ENCODE measurements at regions not wholly inside any gene's neighbourhood (a gene's known extent, or its start where the extent isn't known, plus 50 kb on each side); places are given as distances from the start of the nearest gene placed in this dataset.

DNA sequence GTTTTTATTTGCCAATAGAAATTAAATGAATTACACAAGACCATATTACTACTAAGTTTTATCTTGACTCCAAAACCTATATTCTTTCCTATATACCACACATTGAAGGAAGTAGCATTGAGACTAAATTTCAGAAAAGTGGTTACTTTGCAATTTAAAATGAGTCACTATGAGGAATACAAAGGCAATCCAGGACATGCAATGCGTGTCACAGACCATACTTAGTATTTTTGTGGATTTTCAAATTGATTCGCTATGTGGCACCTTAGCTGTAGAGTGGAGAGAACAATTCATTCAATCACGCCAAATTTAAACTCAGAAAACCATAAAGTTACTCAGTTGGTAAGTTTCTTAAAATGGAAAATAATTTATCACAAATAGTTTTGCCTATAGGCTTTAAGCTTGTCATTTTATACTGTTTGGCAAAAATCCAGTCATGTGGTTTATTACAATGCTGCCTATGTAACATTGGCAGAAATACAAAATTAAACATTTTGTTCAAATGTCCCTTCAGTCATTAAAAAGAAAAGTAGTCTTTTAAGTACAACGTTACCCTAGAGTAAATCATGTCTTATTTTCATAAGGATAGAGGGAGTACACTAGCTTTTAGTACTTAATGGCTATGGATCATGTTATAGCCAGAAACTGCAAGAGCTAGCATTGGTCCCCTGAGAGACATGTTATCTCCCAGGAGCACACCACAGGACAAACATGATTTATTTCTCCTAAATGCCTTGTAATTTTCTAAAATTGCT, 222.8 kb upstream of the CDH7 start:
- Histone ChIP-seq H3K9me2 (replicated peaks; ENCODE audit: insufficient read depth) (no peaks in the 10 kb centered on the region), H3K4me3 (no peak overlapping the region), H3K27me3 (no peaks in the 10 kb centered on the region), H4K20me1 (ENCODE audit: insufficient read depth, poor library complexity, severe bottlenecking) (no peaks in the 10 kb centered on the region), H3K4me1 (ENCODE audit: insufficient read depth) (no peaks in the 10 kb centered on the region), H3K4me2 (no peak overlapping the region), H3K79me2 (no peaks in the 10 kb centered on the region), H3K36me3 (replicated peaks; ENCODE audit: insufficient read depth, low read depth) (no peaks in the 10 kb centered on the region), H3K27ac (no peak overlapping the region), H2AFZ (no peak overlapping the region), H3K9me3 (ENCODE audit: low read depth) (no peaks in the 10 kb centered on the region)
- 68% methylated on average over 4 of the region's 4 CpGs for WGBS (ENCODE audit: low lambda C conversion rate, missing lambda C conversion rate)
- DNase-seq (ENCODE audit: low spot score) = no peak
- TF ChIP-seq EZH2phosphoT487 (IDR thresholded peaks at IDR 0.05; ENCODE audit: low read depth, severe bottlenecking, unreplicated experiment) (no peak), EZH2 (IDR thresholded peaks at IDR 0.05; ENCODE audit: borderline replicate concordance) (no peak), CTCF (IDR thresholded peaks at IDR 0.05; ENCODE audit: poor library complexity) (no peak)

DNA sequence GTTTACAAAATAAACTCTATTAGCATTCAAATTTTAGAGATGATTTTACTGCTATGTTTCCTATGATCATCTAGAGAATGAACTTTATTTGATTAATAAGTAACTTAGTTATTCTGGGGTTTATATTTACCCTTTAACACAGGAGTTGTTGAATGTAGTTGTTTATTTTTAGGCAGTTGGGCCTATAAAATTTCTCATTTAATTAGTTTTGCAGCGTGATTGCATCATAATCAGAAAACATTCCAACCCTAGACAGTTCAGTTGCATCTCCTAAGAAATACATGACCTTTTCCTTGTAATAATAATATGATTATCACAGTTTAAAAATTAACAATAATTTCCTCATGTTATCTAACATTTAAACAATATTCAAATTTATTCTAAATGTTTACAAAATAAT, 224.7 kb upstream of the CDH7 start:
- H4K20me1 ChIP-seq (ENCODE audit: insufficient read depth, poor library complexity, severe bottlenecking) = no peaks in the 10 kb centered on the region
- H3K27me3 ChIP-seq = no peaks in the 10 kb centered on the region
- H3K9me2 ChIP-seq (replicated peaks; ENCODE audit: insufficient read depth) = no peaks in the 10 kb centered on the region
- H3K79me2 ChIP-seq = no peaks in the 10 kb centered on the region
- H3K36me3 ChIP-seq (replicated peaks; ENCODE audit: insufficient read depth, low read depth) = no peaks in the 10 kb centered on the region
- no peak overlapping the region for H3K4me2 ChIP-seq
- TF ChIP-seq EZH2 (IDR thresholded peaks at IDR 0.05; ENCODE audit: borderline replicate concordance) (no peak), CTCF (IDR thresholded peaks at IDR 0.05; ENCODE audit: poor library complexity) (no peak), EZH2phosphoT487 (IDR thresholded peaks at IDR 0.05; ENCODE audit: low read depth, severe bottlenecking, unreplicated experiment) (no peak)
- no peaks in the 10 kb centered on the region for H3K9me3 ChIP-seq (ENCODE audit: low read depth)
- no peak overlapping the region for H3K27ac ChIP-seq
- no peak for DNase-seq (ENCODE audit: low spot score)
- H2AFZ ChIP-seq = no peak overlapping the region
- no peaks in the 10 kb centered on the region for H3K4me1 ChIP-seq (ENCODE audit: insufficient read depth)
- H3K4me3 ChIP-seq = no peak overlapping the region
- WGBS (ENCODE audit: low lambda C conversion rate, missing lambda C conversion rate) = 78% methylated on average over 1 of the region's 1 CpG

DNA sequence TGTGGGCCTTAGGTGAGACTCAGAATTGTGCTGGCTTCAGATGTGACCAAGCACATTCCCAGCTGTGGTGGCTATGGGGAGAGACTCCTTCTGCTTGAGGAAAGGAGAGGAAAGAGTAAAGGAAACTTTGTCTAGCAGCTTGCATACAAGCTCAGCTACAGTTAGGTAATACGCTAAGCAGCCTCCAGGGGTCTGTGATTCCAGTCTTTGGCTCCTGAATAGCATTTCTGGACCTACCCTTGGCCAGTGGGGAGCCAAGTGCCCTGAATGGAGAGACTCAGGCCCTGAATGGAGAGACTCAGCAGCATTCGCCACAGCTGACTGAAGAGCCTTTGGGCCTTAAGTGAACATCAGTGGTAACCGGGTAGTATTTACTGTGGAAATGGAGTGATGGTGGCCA, 227.4 kb upstream of the CDH7 start:
- H3K4me1 ChIP-seq (ENCODE audit: insufficient read depth) = no peaks in the 10 kb centered on the region
- H3K9me2 ChIP-seq (replicated peaks; ENCODE audit: insufficient read depth) = no peaks in the 10 kb centered on the region
- no peaks in the 10 kb centered on the region for H3K36me3 ChIP-seq (replicated peaks; ENCODE audit: insufficient read depth, low read depth)
- H3K9me3 ChIP-seq (ENCODE audit: low read depth) = no peaks in the 10 kb centered on the region
- H2AFZ ChIP-seq = no peak overlapping the region
- H3K4me2 ChIP-seq = no peak overlapping the region
- H3K27ac ChIP-seq = no peak overlapping the region
- DNase-seq (ENCODE audit: low spot score) = no peak
- H3K4me3 ChIP-seq = no peak overlapping the region
- TF ChIP-seq EZH2phosphoT487 (IDR thresholded peaks at IDR 0.05; ENCODE audit: low read depth, severe bottlenecking, unreplicated experiment) (no peak), CTCF (IDR thresholded peaks at IDR 0.05; ENCODE audit: poor library complexity) (no peak), EZH2 (IDR thresholded peaks at IDR 0.05; ENCODE audit: borderline replicate concordance) (no peak)
- H3K27me3 ChIP-seq = no peaks in the 10 kb centered on the region
- H4K20me1 ChIP-seq (ENCODE audit: insufficient read depth, poor library complexity, severe bottlenecking) = no peaks in the 10 kb centered on the region
- H3K79me2 ChIP-seq = no peaks in the 10 kb centered on the region
- WGBS (ENCODE audit: low lambda C conversion rate, missing lambda C conversion rate) = 92% methylated on average over 3 of the region's 3 CpGs

Data from hepatocyte (in vitro differentiated cells).